Esophagus squamous epithelium (tissue), 4 donors: ENCODE measurements at regions not wholly inside any gene's neighbourhood (a gene's known extent, or its start where the extent isn't known, plus 50 kb on each side); places are given as distances from the start of the nearest gene placed in this dataset.
"Not testable (repeated sequence)": the region's sequence is repeated elsewhere in the genome, so short reads cannot be mapped to it uniquely, and the experiment has no call there.

ENCODE experiments used
- CTCF ChIP-seq, 6 experiments: fragments of 450-650 bp in 4 of 6; fragments of 200-600 bp in 2 of 6; sonication (generic) in 2 of 6; IDR thresholded peaks; one replicate each; pipeline ENCODE4 v1.5.1; 2016 to 2019; ENCODE audit warnings: antibody characterized with exemption in 6 of 6, mild to moderate bottlenecking in 4 of 6, moderate library complexity in 4 of 6
- POLR2A ChIP-seq, 4 donors: fragments of 450-650 bp; IDR thresholded peaks; one replicate each; pipeline ENCODE4 v1.6.1; 2017; ENCODE audit warnings: antibody characterized with exemption in 4 of 4, mild to moderate bottlenecking in 4 of 4, moderate library complexity in 3 of 4

- TF ChIP-seq POLR2A, CTCF (IDR thresholded peaks at IDR 0.05): not testable (repeated sequence)
Observed at GRCh38 chr16:15297104-15297503, 81.0 kb downstream of the NPIPA5 start.
